Erythroblast (primary cell): ENCODE measurements at regions not wholly inside any gene's neighbourhood (a gene's known extent, or its start where the extent isn't known, plus 50 kb on each side); places are given as distances from the start of the nearest gene placed in this dataset.

Source experiments
- GATA1 ChIP-seq: IDR thresholded peaks from 2 replicates; pipeline ENCODE4 v1.6.1; 2011; ENCODE audit warnings: low read depth, mild to moderate bottlenecking, control low read depth, low read length, moderate library complexity
- POLR2A ChIP-seq: IDR thresholded peaks from 2 replicates; pipeline ENCODE4 v1.6.1; 2011; ENCODE audit warnings: mild to moderate bottlenecking, low read length

- TF ChIP-seq POLR2A: no peak
- TF ChIP-seq GATA1: no peak
Measured at GRCh38 chr13:109403012-109403421, 383.4 kb downstream of the IRS2 start.
